SK-N-SH (cell line): ENCODE measurements at regions not wholly inside any gene's neighbourhood (a gene's known extent, or its start where the extent isn't known, plus 50 kb on each side); places are given as distances from the start of the nearest gene placed in this dataset.

Source experiments
- CTCF ChIA-PET: fragments of 300-600, 350-600 bp; formaldehyde crosslinking; extraction: SDS; loops from one replicate; lab custom pipeline; 2021; lab: Yijun Ruan, JAX
- POLR2A ChIA-PET: fragments of 350-600 bp; sonication (Branson Sonifier 250); formaldehyde crosslinking; extraction: SDS; loops from one replicate; lab custom pipeline; 2020; ENCODE audit warnings: antibody characterized with exemption, inconsistent platforms; lab: Yijun Ruan, JAX
- DNase-seq: peaks from one replicate; pipeline ENCODE4 v3.0.0; 2012
- H2AFZ ChIP-seq: fragments of 200-600 bp; sonication (generic); 2 replicates; pipeline ENCODE4 v1.8.1; 2016; ENCODE audit warnings: antibody characterized with exemption, mild to moderate bottlenecking, low read depth
- H3F3A ChIP-seq: fragments of 200-600 bp; sonication (generic); replicated peaks from 2 replicates; pipeline ENCODE3; 2016; ENCODE audit warnings: antibody characterized with exemption, mild to moderate bottlenecking; ENCODE audit not compliant: insufficient read depth
- H3K27ac ChIP-seq, 2 experiments: fragments of 200-500 bp in 1 of 2; fragments of 200-600 bp in 1 of 2; sonication (Bioruptor generic) in 1 of 2; sonication (generic), shearing (Covaris generic) in 1 of 2; 2 replicates each; pipeline versions ENCODE4 v1.5.1 to v1.6.1; 2014 to 2016; ENCODE audit warnings: low read depth in 2 of 2, inconsistent platforms in 1 of 2, low read length in 1 of 2, mild to moderate bottlenecking in 1 of 2, mixed read lengths in 1 of 2
- H3K27me3 ChIP-seq: fragments of 200-600 bp; sonication (generic), shearing (Covaris generic); 2 replicates; pipeline ENCODE4 v1.6.1; 2016; ENCODE audit warnings: mixed run types; ENCODE audit not compliant: insufficient read depth
- H3K36me3 ChIP-seq, 2 experiments: fragments of 200-500 bp in 1 of 2; fragments of 200-600 bp in 1 of 2; sonication (Bioruptor generic) in 1 of 2; sonication (generic) in 1 of 2; replicated peaks in 1 of 2; 2 replicates each; pipeline versions ENCODE3 to v1.5.1; 2014 to 2016; ENCODE audit warnings: low read length in 1 of 2, mild to moderate bottlenecking in 1 of 2; ENCODE audit not compliant: insufficient read depth in 2 of 2, control insufficient read depth in 1 of 2
- H3K4me1 ChIP-seq, 2 experiments: fragments of 200-500 bp in 1 of 2; fragments of 200-600 bp in 1 of 2; sonication (Bioruptor generic) in 1 of 2; sonication (generic), shearing (Covaris generic) in 1 of 2; 2 replicates each; pipeline versions ENCODE4 v1.5.1 to v1.6.1; 2014 to 2016; ENCODE audit warnings: low read depth in 1 of 2, low read length in 1 of 2, mixed run types in 1 of 2; ENCODE audit not compliant: insufficient read depth in 2 of 2, control insufficient read depth in 1 of 2
- H3K4me2 ChIP-seq: fragments of 200-600 bp; sonication (generic), shearing (Covaris generic); 2 replicates; pipeline ENCODE4 v1.6.1; 2017; ENCODE audit warnings: mixed run types
- H3K4me3 ChIP-seq, 2 experiments: fragments of 200-500 bp in 1 of 2; fragments of 200-600 bp in 1 of 2; sonication (Bioruptor generic) in 1 of 2; sonication (generic), shearing (Covaris generic) in 1 of 2; 2 replicates each; pipeline versions ENCODE4 v1.5.1 to v1.8.1; 2014 to 2016; ENCODE audit warnings: low read depth in 2 of 2, inconsistent platforms in 1 of 2, low read length in 1 of 2, mild to moderate bottlenecking in 1 of 2, mixed read lengths in 1 of 2, moderate library complexity in 1 of 2
- H3K79me2 ChIP-seq: fragments of 200-600 bp; sonication (generic); 2 replicates; pipeline ENCODE4 v1.8.1; 2017; ENCODE audit warnings: mild to moderate bottlenecking; ENCODE audit not compliant: insufficient read depth
- H3K9ac ChIP-seq: fragments of 200-600 bp; sonication (generic); 2 replicates; pipeline ENCODE4 v1.6.1; 2017; ENCODE audit warnings: mixed run types
- H3K9me2 ChIP-seq: fragments of 200-600 bp; sonication (generic); 2 replicates; pipeline ENCODE4 v1.6.1; 2017; ENCODE audit warnings: mixed run types
- H3K9me3 ChIP-seq: fragments of 200-600 bp; sonication (generic); 2 replicates; pipeline ENCODE4 v1.6.1; 2017; ENCODE audit warnings: mixed run types, mild to moderate bottlenecking, moderate library complexity
- H4K20me1 ChIP-seq: fragments of 200-600 bp; sonication (generic); 2 replicates; pipeline ENCODE4 v1.6.1; 2017; ENCODE audit warnings: mild to moderate bottlenecking, mixed run types; ENCODE audit not compliant: insufficient read depth
- EZH2phosphoT487 ChIP-seq: fragments of 200-600 bp; sonication (generic); IDR thresholded peaks from 2 replicates; pipeline ENCODE4 v1.6.1; 2017; ENCODE audit warnings: low read depth, mixed run types, mild to moderate bottlenecking, antibody characterized with exemption, moderate library complexity, borderline replicate concordance
- FOSL2 ChIP-seq: IDR thresholded peaks from 2 replicates; pipeline ENCODE4 v1.4.0; 2012; ENCODE audit warnings: low read depth, mild to moderate bottlenecking, moderate library complexity, borderline replicate concordance
- FOXJ3 ChIP-seq: sonication (generic); formaldehyde crosslinking; IDR thresholded peaks from 2 replicates; pipeline ENCODE4 v1.5.1; 2020; ENCODE audit warnings: mild to moderate bottlenecking, missing genetic modification reagents
- JUND ChIP-seq: IDR thresholded peaks from 2 replicates; pipeline ENCODE4 v1.4.0; 2012
- MAX ChIP-seq: IDR thresholded peaks from 2 replicates; pipeline ENCODE4 v1.4.0; 2012; ENCODE audit warnings: low read depth
- MEF2A ChIP-seq: IDR thresholded peaks from 2 replicates; pipeline ENCODE4 v1.4.0; 2012; ENCODE audit warnings: low read depth, borderline replicate concordance
- NRF1 ChIP-seq: IDR thresholded peaks from 2 replicates; pipeline ENCODE4 v1.6.1; 2012; ENCODE audit warnings: low read depth, mild to moderate bottlenecking, low read length
- POLR2AphosphoS5 ChIP-seq: IDR thresholded peaks from 2 replicates; pipeline ENCODE4 v1.6.1; 2012; ENCODE audit warnings: low read depth, low read length
- REST ChIP-seq: IDR thresholded peaks from 2 replicates; pipeline ENCODE4 v1.6.1; 2012; ENCODE audit warnings: mild to moderate bottlenecking, low read depth, low read length, moderate library complexity
- RXRA ChIP-seq: IDR thresholded peaks from 2 replicates; pipeline ENCODE4 v1.4.0; 2012; ENCODE audit warnings: low read depth, mild to moderate bottlenecking, borderline replicate concordance
- SMC3 ChIP-seq: IDR thresholded peaks from 2 replicates; pipeline ENCODE4 v1.6.1; 2012; ENCODE audit warnings: low read depth, low read length, improper control_type of control experiment
- TEAD4 ChIP-seq: IDR thresholded peaks from 2 replicates; pipeline ENCODE4 v1.4.0; 2012; ENCODE audit warnings: mild to moderate bottlenecking, borderline replicate concordance; ENCODE audit not compliant: insufficient read depth
- YY1 ChIP-seq: IDR thresholded peaks from 2 replicates; pipeline ENCODE4 v1.4.0; 2012; ENCODE audit warnings: low read depth, mild to moderate bottlenecking
- ZBTB33 ChIP-seq: IDR thresholded peaks from 2 replicates; pipeline ENCODE4 v1.4.0; 2012; ENCODE audit warnings: low read depth, borderline replicate concordance
- WGBS: methylation state at CpG from one replicate; pipeline ENCODE4 v1.1.6; 2017; ENCODE audit warnings: low lambda C conversion rate; 5-methylcytosine and 5-hydroxymethylcytosine counted together
- TF ChIP-seq, protein P1 (sequence below): fragments of 150-350 bp; IDR thresholded peaks from 2 replicates; pipeline ENCODE4 v1.6.1; 2017; ENCODE audit warnings: antibody characterized with exemption, low read length, low read depth, borderline replicate concordance

- TF ChIP-seq REST = 0 out of 2 replicates have a peak, but pooled peaks have one; percentile 22
- TF ChIP-seq JUND = peak; percentile 99
- 0 out of 2 replicates have a peak, but pooled peaks have one; percentile 20 for TF ChIP-seq MEF2A
- peak; percentile 81; the same call in 1 of the 2 replicates for TF ChIP-seq RXRA
- no peak for TF ChIP-seq YY1
- TF ChIP-seq FOXJ3 (CRISPR knock-in tag) = no peak
- TF ChIP-seq TEAD4 = peak; percentile 93
- TF ChIP-seq EZH2phosphoT487 = no peak
- peak; percentile 99 for TF ChIP-seq FOSL2
- no peak for TF ChIP-seq SMC3
- no peak for TF ChIP-seq ZBTB33
- peak; percentile 79; the same call in 1 of the 2 replicates for TF ChIP-seq POLR2AphosphoS5
Measured at GRCh38 chr6:9482030-9482738, 932.7 kb downstream of the TFAP2A start (continued).

DNA sequence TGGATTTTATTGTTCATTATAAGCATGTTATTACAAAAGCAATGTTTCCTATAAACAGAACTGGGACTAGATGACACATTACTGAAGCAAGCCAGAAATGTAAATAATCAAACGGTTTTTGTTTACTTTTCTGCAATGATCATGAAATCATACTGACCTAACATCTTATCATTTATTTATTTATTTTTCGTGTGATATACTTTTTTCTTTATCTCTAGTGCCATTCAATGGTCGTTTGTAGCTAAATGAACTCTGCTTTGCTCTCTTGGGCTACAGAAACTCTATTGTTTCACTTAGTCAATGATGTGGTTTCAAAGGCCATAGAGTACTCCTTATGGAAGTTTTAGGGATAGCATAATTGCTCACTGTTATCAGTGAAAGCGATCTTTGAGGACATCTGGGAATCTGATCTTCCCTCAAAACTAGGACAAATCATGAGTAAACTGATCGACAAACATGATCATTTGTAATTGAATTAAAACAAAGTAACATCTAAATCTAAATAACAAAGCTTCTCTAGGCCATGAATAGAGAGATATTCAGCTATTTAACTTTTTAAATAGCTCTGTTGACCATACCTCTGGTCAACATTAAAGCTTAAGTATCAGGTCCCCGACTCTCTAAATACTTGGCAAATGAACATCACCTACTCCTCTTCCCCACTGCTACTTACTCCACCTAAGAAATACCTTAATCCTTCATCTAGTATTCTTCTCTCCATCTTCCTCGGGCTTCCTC, 933.4 kb downstream of the TFAP2A start:
- ChIA-PET CTCF (no interaction called here), POLR2A (no interaction called here)
- Histone ChIP-seq H3K36me3 (no peaks in the 10 kb centered on the region), H3K79me2 (no peaks in the 10 kb centered on the region), H4K20me1 (no peaks in the 10 kb centered on the region), H2AFZ (0 out of 2 replicates have a peak overlapping the region, but pooled peaks have one; percentile 10), H3K9ac (0 out of 2 replicates have a peak overlapping the region, but pooled peaks have one; percentile 3), H3K9me2 (no peaks in the 10 kb centered on the region), H3F3A (peaks cover 26% of the 10 kb centered on the region), H3K27ac (peak overlapping the region; percentile 60 to 87; a peak in 3 of 4 replicates), H3K9me3 (no peaks in the 10 kb centered on the region), H3K4me1 (peaks cover 0 to 9% of the 10 kb centered on the region in 2 experiments; a peak in 1 of 4 replicates), H3K4me2 (peak overlapping the region; percentile 51; the same call in 1 of the 2 replicates), H3K27me3 (no peaks in the 10 kb centered on the region), H3K4me3 (no peak overlapping the region)
- DNase-seq = no peak
- TF ChIP-seq YY1 = no peak
- no peak for TF ChIP-seq SMC3
- no peak for TF ChIP-seq NRF1
- TF ChIP-seq REST = no peak
- no peak for TF ChIP-seq MAX
- no peak for TF ChIP-seq FOSL2
- TF ChIP-seq, protein P1, sequence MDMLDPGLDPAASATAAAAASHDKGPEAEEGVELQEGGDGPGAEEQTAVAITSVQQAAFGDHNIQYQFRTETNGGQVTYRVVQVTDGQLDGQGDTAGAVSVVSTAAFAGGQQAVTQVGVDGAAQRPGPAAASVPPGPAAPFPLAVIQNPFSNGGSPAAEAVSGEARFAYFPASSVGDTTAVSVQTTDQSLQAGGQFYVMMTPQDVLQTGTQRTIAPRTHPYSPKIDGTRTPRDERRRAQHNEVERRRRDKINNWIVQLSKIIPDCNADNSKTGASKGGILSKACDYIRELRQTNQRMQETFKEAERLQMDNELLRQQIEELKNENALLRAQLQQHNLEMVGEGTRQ = no peak
- TF ChIP-seq JUND = no peak
- WGBS = 11% methylated on average over 7 of the region's 7 CpGs
